HG03442 (cell line): ENCODE measurements at regions not wholly inside any gene's neighbourhood (a gene's known extent, or its start where the extent isn't known, plus 50 kb on each side); places are given as distances from the start of the nearest gene placed in this dataset.

Experiments
- ATAC-seq: cut with Tn5 transposase; IDR thresholded peaks from one replicate; pipeline ENCODE4 v1.9.1; 2021; ENCODE audit warnings: mild to moderate bottlenecking, moderate library complexity; ENCODE audit not compliant: unreplicated experiment

- no peak for ATAC-seq
These were observed 194.5 kb downstream of the PSAT1 start for GRCh38 chr9:78491402-78491801.

GRCh38 chr9:78493166-78493742 is 196.3 kb downstream of the PSAT1 start:
- no peak for ATAC-seq

DNA sequence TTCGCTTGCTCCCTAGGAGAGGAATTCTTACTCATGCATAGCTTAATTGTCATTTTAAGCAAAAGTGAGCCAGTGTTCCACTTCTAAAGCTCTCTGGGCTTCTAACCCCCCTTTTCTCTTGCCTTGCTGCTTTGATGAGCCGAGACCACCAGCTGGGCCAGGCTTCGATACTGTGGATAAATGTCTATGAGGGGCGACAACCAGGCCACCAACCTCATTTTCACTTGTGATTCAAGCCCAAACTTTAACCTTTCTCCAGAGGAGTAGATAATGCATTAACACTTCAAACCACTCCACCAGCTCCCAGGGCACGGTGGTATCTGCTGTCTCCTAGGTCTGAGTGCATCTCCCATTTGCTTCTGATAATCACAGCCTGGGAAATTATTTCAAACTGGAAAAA is 205.6 kb downstream of the PSAT1 start:
- ATAC-seq = no peak

- ATAC-seq = no peak
These were observed 208.6 kb downstream of the PSAT1 start for GRCh38 chr9:78505546-78505945.

- ATAC-seq = no peak
These were observed 210.1 kb downstream of the PSAT1 start for GRCh38 chr9:78507037-78507436.

DNA sequence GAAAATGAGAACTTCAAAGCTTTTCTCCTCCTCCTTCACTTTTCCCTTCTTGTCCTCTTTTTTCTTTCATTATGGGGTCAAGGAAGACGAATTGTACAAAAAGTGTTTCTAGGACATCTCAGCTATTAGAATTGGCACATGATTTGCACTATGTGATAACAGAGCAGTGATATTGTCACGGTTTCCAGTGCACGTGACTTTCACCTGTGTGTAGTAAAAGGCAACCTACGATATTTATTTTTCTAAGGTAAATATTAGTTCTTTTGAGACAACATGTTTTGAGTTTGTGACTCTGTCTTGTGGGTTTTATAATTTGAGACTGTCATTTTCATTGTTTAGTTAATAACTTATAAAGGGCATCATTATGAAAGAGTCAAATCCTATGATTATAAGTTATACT is 213.1 kb downstream of the PSAT1 start:
- ATAC-seq = no peak

DNA sequence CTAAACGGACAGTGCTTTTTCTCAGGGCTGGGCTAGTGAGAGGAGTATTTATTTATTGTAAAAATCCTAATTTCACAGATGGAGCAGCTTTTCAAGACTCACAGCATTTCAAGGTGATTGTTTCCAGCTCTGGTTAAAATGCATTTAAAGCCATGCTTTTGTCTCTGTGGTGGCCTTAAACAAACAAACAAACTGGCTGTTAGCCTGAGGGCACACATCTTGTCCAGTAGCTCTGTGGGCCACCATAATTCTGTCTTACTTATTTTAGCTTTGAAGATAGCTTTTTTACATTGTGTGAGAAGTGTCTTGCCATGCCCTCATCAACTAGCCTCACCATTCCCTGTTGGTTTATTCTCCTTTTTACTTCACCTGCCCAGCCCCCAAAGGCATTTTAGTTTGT is 218.2 kb downstream of the PSAT1 start:
- ATAC-seq = no peak

- ATAC-seq = no peak
These were observed 222.9 kb downstream of the PSAT1 start for GRCh38 chr9:78519786-78520185.

DNA sequence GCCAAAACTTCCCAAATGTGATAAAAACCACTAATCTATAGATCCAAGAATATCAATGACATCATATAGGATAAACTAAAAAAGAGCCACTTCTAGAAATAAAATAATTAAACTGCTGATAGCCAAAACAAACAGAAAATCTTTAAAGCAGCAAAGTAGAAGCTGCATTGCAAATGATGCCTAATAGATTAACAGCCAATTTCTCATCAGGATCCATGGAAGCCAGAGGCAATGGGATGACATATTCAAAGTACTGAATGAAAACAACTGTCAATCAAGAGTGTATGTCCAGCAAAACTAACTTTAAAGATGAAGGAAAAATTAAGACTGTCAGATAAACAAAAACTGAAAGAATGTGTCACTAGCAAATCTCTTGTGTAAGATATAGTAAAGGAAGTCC is 224.8 kb downstream of the PSAT1 start:
- ATAC-seq = no peak

- ATAC-seq = no peak
These were observed 229.1 kb downstream of the PSAT1 start for GRCh38 chr9:78525986-78526560.

DNA sequence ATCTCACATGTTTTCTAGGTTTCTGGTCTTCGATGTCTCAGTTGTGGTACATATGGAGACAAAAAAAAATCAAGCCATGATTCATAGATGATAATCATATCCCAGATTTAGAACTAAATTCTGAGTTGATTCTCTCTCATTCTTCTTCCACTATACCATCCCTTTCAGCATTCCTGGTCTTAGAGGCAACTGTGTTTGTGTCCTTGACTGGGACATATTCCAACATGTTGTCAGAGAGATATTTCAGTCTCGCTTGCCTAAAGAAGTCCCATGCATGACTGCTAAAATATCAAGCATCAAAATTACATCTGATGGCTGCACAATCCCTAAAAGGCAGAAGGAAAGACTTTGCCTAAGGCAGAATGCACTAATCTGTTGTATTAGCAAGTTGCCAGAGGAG is 236.6 kb downstream of the PSAT1 start:
- no peak for ATAC-seq

DNA sequence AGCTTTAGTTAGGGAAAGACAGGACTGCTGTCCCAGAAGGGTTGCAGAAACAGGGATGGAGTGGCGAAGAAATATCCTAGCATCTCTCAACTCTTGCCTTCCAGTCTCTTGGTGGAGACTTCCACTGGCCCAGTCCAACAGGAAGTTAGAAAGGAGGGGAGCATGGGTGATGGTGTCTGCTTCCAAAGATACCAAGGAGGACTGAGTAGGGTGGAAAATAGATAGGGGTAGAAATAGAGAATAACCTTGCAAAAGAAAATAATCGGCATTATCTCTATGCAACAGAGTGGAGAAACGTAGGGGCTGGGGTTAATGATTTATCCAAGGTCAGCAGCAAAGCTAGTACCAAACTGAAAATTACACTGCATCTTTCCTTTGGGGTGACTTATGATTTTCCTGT is 242.3 kb downstream of the PSAT1 start:
- ATAC-seq = no peak

GRCh38 chr9:78539904-78540303 is 243.0 kb downstream of the PSAT1 start:
- ATAC-seq = no peak

- ATAC-seq = no peak
These were observed 245.0 kb downstream of the PSAT1 start for GRCh38 chr9:78541868-78542443.

DNA sequence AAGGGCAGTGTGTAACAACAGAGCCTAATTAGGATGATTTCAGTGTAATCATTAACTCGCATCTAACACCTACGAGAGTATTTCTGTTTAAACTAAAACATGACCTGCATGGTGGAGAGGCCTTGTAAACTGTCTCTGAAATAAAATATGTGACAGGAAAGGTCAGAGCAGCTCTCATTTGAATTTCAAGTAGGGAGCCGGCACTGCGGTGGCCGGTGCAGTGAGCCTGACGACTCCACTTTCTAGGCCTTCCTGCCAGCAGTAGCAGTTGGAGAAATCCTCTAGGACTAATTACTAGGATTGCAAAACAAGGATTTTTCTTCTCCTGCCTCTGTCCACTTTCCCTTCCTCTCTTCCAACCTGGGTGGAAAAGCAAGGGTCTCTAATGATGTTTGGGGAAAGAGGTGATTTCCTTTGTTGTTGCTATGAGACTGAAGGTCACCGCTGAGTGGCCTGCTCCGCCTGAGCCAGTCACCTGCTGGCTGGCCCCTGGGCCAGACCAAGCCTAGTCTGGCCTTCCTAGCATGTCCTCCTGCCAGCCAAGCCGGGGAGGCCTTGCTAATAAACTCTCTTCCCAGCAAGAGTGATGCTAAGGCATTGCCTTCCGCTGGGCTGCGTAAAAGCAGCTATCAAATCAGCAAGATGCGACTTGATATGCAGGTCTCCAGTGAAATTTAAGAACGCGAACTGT is 245.7 kb downstream of the PSAT1 start:
- ATAC-seq = no peak

DNA sequence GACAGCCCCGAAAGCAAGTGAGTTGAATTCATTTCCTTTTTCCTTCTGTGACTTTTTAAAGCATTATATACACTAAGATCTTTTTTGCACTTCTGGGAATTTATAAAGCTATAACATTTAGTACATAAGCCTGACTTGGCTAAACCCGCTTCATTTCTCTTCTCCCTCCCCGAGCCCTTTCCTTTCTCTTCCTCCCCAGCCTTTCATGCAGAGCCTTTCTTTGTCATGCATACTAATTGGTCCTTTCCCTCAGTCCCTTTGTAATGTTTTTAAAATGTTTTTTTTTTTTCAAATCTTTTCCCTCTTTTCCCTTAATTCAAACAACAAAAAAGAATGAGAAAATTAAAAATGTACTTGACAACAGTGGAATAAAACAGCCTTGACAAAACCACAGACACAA is 246.4 kb downstream of the PSAT1 start:
- no peak for ATAC-seq

- no peak for ATAC-seq
These were observed 247.3 kb downstream of the PSAT1 start for GRCh38 chr9:78544230-78544629.

DNA sequence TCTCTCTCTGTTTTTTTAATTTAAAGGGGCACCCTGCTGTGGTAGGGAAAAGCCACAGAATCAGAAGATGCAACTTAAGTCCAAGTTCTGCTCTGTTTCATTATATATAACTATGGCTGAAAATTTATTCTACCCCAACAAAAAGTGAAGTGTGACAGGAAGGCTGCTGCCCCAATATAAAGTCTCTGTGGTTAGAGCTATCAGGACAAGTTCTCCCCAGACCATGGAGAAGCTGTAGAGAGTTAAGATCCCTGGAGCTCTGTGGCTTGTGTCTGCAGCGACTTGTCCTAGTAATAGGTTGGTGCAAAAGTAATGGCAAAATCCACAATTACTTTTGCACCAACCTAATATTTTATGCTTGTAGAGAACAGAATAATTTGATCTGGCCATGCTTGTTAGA is 250.9 kb downstream of the PSAT1 start:
- ATAC-seq = no peak

DNA sequence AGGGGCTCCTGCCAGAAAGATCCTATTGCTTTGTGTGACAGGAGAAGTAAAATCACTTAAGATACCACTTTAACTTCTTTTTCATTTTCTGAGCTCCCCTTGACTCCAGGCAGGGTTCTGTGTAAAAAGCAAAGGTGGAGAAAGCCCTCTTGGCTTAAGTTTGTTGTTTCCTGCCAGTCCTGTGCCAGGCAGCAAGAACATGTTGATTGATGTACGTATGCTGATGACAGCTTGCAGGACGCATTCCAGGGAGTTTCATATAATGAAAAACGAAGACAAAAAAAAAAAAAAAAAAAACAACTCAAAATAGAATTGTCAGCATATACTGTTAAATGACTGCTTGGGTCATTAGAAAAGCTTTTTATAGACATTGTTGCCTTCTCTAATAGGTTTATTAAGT is 251.7 kb downstream of the PSAT1 start:
- no peak for ATAC-seq

GRCh38 chr9:78549711-78550110 is 252.8 kb downstream of the PSAT1 start:
- no peak for ATAC-seq

- ATAC-seq = no peak
These were observed 255.9 kb downstream of the PSAT1 start for GRCh38 chr9:78552802-78553201.

- no peak for ATAC-seq
These were observed 260.6 kb downstream of the PSAT1 start for GRCh38 chr9:78557540-78557939.
